Left ventricle myocardium inferior (tissue), 1 donor: ENCODE measurements at regions not wholly inside any gene's neighbourhood (a gene's known extent, or its start where the extent isn't known, plus 50 kb on each side); places are given as distances from the start of the nearest gene placed in this dataset.
"Not testable (repeated sequence)": the region's sequence is repeated elsewhere in the genome, so short reads cannot be mapped to it uniquely, and the experiment has no call there.

Experiments
- DNase-seq: peaks from one replicate; pipeline ENCODE4 v3.0.0-alpha.2; 2020
- H3K27ac ChIP-seq: fragments of 200-600 bp; replicated peaks from 2 replicates; pipeline ENCODE4 v1.8.0; 2021
- H3K27me3 ChIP-seq: fragments of 200-600 bp; 2 replicates; pipeline ENCODE4 v1.8.0; 2021; ENCODE audit warnings: low read depth
- H3K36me3 ChIP-seq: fragments of 200-600 bp; 2 replicates; pipeline ENCODE4 v1.8.0; 2021
- H3K4me1 ChIP-seq: fragments of 200-600 bp; 2 replicates; pipeline ENCODE4 v1.8.0; 2021
- H3K4me3 ChIP-seq: fragments of 200-600 bp; 2 replicates; pipeline ENCODE4 v1.8.0; 2021; ENCODE audit warnings: mild to moderate bottlenecking, moderate library complexity
- H3K9me3 ChIP-seq: fragments of 200-600 bp; replicated peaks from 2 replicates; pipeline ENCODE4 v1.8.0; 2021
- CTCF ChIP-seq: fragments of 200-600 bp; IDR thresholded peaks from 2 replicates; pipeline ENCODE4 v1.8.0; 2021; ENCODE audit warnings: antibody characterized with exemption, mild to moderate bottlenecking, borderline replicate concordance
- intact Hi-C: fragments of 100-400 bp; cut with micrococcal nuclease; formaldehyde crosslinking; loops from one replicate; pipeline ENCODE4 v1.11.0; 2022
- donor health status: DM: no; HTN: yes; CAD: no; lungs with severe emphysema.

DNA sequence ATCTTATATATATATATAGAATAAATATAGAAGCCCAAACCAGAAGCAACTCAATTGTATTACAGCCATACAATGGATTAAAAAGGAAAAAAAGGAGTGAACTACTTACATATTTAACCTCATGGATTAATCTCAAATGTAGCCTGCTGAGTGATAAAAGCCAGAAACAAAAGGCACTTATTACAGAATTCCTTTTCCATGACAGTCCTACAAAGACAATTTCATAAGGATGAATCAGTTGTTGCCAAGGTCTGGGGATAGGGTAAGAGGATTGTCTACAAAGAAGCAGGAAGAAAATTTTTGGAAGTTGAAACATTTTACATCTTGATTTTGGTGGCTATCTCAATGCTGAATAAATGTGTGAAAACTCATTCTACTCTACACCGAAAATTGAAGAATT, 103.9 kb upstream of the DCC start:
- intact Hi-C loops: no loop called here
- TF ChIP-seq CTCF: no peak
- Histone ChIP-seq H3K27ac (no peak overlapping the region), H3K36me3 (no peaks in the 10 kb centered on the region), H3K4me3 (no peak overlapping the region), H3K9me3 (no peaks in the 10 kb centered on the region), H3K4me1 (no peaks in the 10 kb centered on the region), H3K27me3 (no peaks in the 10 kb centered on the region)
- no peak for DNase-seq

DNA sequence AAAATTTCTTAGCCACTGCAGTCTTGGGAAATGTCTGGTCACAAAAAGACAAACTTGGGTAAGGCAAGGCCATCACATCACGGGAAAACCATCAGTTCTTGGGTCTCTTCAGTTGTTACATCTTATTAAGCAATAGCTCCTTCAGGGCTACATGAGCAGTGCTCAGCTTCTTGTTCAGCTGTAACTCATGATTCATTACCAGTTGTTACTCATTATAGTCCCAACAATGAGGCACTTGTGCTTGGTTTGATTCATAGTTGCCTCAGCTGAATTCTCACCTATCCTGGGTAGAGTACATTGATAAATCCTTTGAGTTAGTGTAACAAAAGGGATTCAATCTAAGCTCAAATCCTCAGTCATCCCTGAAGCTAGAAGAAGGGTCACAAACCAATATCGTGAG, 102.4 kb upstream of the DCC start:
- no peaks in the 10 kb centered on the region for H3K27me3 ChIP-seq
- DNase-seq: no peak
- H3K4me3 ChIP-seq: no peak overlapping the region
- no peak overlapping the region for H3K27ac ChIP-seq
- H3K4me1 ChIP-seq: no peaks in the 10 kb centered on the region
- H3K9me3 ChIP-seq: no peaks in the 10 kb centered on the region
- intact Hi-C loops: no loop called here
- H3K36me3 ChIP-seq: no peaks in the 10 kb centered on the region
- no peak for TF ChIP-seq CTCF

- intact Hi-C loops: no loop called here
Observed at GRCh38 chr18:52242711-52243110, 97.3 kb upstream of the DCC start.

GRCh38 chr18:52244658-52245057, 95.3 kb upstream of the DCC start:
- Histone ChIP-seq H3K36me3 (no peaks in the 10 kb centered on the region), H3K4me1 (no peaks in the 10 kb centered on the region), H3K9me3 (peaks cover 8% of the 10 kb centered on the region), H3K27me3 (no peaks in the 10 kb centered on the region), H3K27ac (no peak overlapping the region), H3K4me3 (no peak overlapping the region)
- no peak for TF ChIP-seq CTCF
- no peak for DNase-seq
- intact Hi-C loops: no loop called here

More at GRCh38 chr18:52242711-52243110, 97.3 kb upstream of the DCC start:
- H3K27ac ChIP-seq: no peak overlapping the region
- no peak for TF ChIP-seq CTCF
- H3K4me1 ChIP-seq: no peaks in the 10 kb centered on the region
- no peaks in the 10 kb centered on the region for H3K27me3 ChIP-seq
- DNase-seq: no peak
- H3K4me3 ChIP-seq: no peak overlapping the region
- no peaks in the 10 kb centered on the region for H3K36me3 ChIP-seq
- H3K9me3 ChIP-seq: peaks cover 8% of the 10 kb centered on the region

DNA sequence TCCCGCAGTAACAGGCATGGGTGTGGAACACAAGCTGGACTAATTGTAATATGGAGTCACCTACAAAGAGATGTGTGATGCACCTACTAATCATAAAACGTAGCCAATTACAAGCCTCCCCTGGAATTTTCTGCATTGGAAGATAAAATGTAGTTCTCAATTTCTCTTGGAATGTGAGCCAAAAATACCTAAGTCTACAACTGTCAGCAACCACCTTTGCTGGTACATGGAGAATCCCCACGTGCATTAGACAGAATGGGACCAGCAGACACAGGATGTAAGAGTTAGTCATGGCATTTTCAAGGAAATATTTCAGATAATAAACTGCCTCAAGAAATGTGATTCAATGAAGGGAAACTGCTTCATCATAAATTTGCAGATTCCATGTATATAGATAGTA, 85.6 kb upstream of the DCC start:
- no peak for DNase-seq
- H3K4me1 ChIP-seq: no peaks in the 10 kb centered on the region
- intact Hi-C loops: no loop called here

GRCh38 chr18:52257417-52257816, 82.6 kb upstream of the DCC start:
- H3K4me1 ChIP-seq, H3K27me3 ChIP-seq, H3K9me3 ChIP-seq, H3K36me3 ChIP-seq, DNase-seq, intact Hi-C loops, H3K4me3 ChIP-seq, H3K27ac ChIP-seq: not testable (repeated sequence)

More for the DNA sequence above, 85.6 kb upstream of the DCC start:
- H3K27me3 ChIP-seq: no peaks in the 10 kb centered on the region
- TF ChIP-seq CTCF: no peak
- H3K27ac ChIP-seq: no peak overlapping the region
- H3K4me3 ChIP-seq: no peak overlapping the region
- no peaks in the 10 kb centered on the region for H3K36me3 ChIP-seq
- no peaks in the 10 kb centered on the region for H3K9me3 ChIP-seq
